ENCODE measurements at regions not wholly inside any gene's neighbourhood (a gene's known extent, or its start where the extent isn't known, plus 50 kb on each side); places are given as distances from the start of the nearest gene placed in this dataset.
A peak's percentile ranks its signal among the peaks of the same experiment; 100 is the strongest.

DNA sequence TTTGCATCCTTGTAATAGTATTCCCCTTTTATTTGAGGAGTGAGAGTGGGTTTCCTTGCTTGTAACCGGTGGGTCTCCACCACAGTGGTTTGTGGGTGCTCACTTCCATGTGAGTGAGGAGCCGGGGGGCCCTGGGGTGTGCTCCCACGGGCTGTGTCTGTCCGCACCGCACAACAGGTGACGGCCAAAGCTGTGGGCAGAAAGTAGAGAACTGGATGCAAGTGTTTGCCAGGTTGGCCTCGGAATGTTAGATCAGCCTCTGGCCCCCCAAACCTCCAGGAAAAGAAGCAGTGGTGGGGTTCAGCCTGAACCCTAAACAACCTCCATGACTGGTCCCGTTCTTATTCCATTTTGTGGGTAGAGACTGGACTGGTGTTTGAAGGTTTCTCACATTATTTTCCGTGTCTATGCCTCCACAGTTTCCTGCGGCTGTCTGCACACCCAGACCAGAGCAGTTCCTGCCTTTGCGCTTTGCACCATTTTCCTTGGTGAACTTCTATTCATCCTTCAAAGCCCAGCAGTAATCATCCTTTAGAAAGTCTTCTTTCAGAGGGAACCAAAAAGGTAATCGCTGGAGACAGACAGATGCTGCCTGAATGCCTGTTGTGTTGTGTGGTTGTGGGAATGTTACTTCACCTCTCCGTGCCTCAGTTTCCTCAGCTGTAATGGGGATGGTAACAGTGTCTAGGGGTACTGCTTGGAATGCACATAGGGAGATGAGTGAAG, 77.2 kb downstream of the MYEOV start:
- H3K9ac ChIP-seq (ENCODE audit: low read length in 3 of 3), result no peak overlapping the region
- TF ChIP-seq, protein P1, sequence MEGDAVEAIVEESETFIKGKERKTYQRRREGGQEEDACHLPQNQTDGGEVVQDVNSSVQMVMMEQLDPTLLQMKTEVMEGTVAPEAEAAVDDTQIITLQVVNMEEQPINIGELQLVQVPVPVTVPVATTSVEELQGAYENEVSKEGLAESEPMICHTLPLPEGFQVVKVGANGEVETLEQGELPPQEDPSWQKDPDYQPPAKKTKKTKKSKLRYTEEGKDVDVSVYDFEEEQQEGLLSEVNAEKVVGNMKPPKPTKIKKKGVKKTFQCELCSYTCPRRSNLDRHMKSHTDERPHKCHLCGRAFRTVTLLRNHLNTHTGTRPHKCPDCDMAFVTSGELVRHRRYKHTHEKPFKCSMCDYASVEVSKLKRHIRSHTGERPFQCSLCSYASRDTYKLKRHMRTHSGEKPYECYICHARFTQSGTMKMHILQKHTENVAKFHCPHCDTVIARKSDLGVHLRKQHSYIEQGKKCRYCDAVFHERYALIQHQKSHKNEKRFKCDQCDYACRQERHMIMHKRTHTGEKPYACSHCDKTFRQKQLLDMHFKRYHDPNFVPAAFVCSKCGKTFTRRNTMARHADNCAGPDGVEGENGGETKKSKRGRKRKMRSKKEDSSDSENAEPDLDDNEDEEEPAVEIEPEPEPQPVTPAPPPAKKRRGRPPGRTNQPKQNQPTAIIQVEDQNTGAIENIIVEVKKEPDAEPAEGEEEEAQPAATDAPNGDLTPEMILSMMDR (IDR thresholded peaks at IDR 0.05; ENCODE audit: borderline replicate concordance, extremely low read depth, insufficient read depth), result no peak
- no peaks in the 10 kb centered on the region for H3K27me3 ChIP-seq (ENCODE audit: control insufficient read depth, insufficient read depth, low read length)
- H3K27ac ChIP-seq (ENCODE audit: low read depth in 2 of 2, low read length in 2 of 2), result no peak overlapping the region
- FAIRE-seq, result no peak
- no peak for DNase-seq
- H3K4me3 ChIP-seq (ENCODE audit: low read length in 3 of 3), result no peak overlapping the region
- no peaks in the 10 kb centered on the region for H3K36me3 ChIP-seq (ENCODE audit: control insufficient read depth in 2 of 3, insufficient read depth in 3 of 3, low read length in 3 of 3)
- intact Hi-C loops (cut with DNase I), result no loop called here
- peaks cover 0 to 9% (median 0%) of the 10 kb centered on the region in 3 donors for H3K9me3 ChIP-seq (ENCODE audit: control insufficient read depth in 2 of 3, insufficient read depth in 1 of 3, low read length in 3 of 3)
- no peaks in the 10 kb centered on the region for H3K4me1 ChIP-seq (ENCODE audit: control insufficient read depth in 2 of 3, insufficient read depth in 2 of 3, low read depth in 1 of 3, low read length in 3 of 3)

DNA sequence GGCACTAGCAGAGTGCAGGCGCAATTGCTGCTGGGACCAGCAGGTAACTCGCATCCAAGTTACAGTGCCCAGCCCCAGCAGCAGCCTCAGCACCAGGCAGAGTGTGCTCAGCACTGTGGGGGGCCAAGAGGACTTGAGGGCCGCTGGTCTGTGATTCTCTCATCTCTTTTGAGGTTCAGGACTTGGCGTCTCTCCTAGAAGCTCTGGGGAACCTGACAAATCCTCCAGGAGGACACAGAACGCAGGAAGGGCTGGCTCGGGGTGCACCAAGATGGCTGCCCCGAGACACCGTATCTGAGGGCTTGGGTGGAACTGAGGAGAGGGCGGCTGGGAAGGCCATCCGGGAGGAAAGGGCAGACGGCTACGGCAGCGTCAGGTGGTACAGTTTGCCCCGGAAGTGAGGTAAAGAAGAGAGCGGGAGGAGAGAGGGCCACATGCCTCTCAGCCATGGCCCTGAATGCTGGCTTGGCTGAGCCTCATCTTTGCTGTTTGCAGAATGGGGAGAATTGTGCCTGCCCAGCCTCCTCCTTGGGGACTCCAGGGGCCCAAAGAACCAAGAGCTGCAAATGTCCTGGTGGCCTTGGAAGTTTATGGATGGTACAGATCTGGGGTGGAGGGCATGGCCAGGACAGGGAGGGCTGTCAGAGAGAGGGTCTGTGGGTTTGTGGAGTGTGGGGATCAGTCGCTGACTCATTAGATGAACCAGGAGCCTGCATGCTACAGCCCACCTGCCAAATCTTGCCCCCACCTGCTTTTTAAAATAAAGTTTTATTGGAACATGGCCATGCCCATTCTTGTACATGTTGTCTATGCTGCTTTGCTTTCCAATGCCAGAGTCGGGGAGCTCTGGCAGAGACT, 78.0 kb downstream of the MYEOV start:
- Histone ChIP-seq H3K9ac (ENCODE audit: low read length in 3 of 3) (no peak overlapping the region), H3K4me1 (ENCODE audit: control insufficient read depth in 2 of 3, insufficient read depth in 2 of 3, low read depth in 1 of 3, low read length in 3 of 3) (no peaks in the 10 kb centered on the region), H3K36me3 (ENCODE audit: control insufficient read depth in 2 of 3, insufficient read depth in 3 of 3, low read length in 3 of 3) (no peaks in the 10 kb centered on the region), H3K27ac (ENCODE audit: low read depth in 2 of 2, low read length in 2 of 2) (no peak overlapping the region), H3K4me3 (ENCODE audit: low read length in 3 of 3) (no peak overlapping the region), H3K9me3 (ENCODE audit: control insufficient read depth in 2 of 3, insufficient read depth in 1 of 3, low read length in 3 of 3) (peaks cover 0 to 9% (median 0%) of the 10 kb centered on the region in 3 donors), H3K27me3 (ENCODE audit: control insufficient read depth, insufficient read depth, low read length) (no peaks in the 10 kb centered on the region)
- DNase-seq, result peak in 1 of 5 donors; percentile 6
- intact Hi-C loops (cut with DNase I), result no loop called here
- TF ChIP-seq, protein P1 (IDR thresholded peaks at IDR 0.05; ENCODE audit: borderline replicate concordance, extremely low read depth, insufficient read depth), result no peak
- FAIRE-seq, result no peak

DNA sequence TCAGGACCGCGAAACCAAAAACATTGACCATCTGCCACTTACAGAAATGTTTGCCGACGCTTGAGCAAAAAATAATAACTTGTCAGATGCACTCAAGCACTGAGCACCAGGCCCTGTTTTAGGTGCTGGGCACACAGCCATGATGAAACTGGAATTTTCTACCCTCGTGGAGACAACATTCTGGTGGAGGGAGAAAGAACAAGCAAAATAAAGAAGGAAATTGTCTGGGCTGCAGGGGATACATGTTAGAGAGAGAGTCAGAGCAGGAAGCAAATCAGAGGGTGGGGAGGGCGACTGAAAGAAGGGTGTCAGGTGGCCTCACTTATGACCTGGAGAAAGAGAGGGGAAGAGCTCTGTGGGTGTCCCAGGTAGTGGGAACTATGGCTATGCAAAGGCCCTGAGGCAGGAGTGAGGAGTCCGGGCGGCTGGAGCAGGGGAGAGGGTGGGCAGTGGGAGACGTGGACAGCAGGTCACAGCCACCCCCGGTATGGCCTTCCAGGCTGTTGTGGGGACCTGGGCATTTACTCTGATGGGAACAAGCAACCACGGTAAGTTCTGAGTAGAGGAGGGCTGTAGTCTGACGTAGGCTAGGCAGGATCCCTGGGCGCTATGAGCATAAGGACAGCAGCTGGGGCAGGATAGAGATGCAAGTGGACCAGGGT, 78.8 kb downstream of the MYEOV start:
- intact Hi-C loops (cut with DNase I), result no loop called here

More for the DNA sequence above, 78.8 kb downstream of the MYEOV start:
- FAIRE-seq (no peak), DNase-seq (no peak)
- H3K9ac ChIP-seq (ENCODE audit: low read length in 3 of 3), result no peak overlapping the region
- no peak overlapping the region for H3K4me3 ChIP-seq (ENCODE audit: low read length in 3 of 3)
- H3K27me3 ChIP-seq (ENCODE audit: control insufficient read depth, insufficient read depth, low read length), result no peaks in the 10 kb centered on the region
- no peaks in the 10 kb centered on the region for H3K36me3 ChIP-seq (ENCODE audit: control insufficient read depth in 2 of 3, insufficient read depth in 3 of 3, low read length in 3 of 3)
- no peak overlapping the region for H3K27ac ChIP-seq (ENCODE audit: low read depth in 2 of 2, low read length in 2 of 2)
- peaks cover 0 to 9% (median 0%) of the 10 kb centered on the region in 3 donors for H3K9me3 ChIP-seq (ENCODE audit: control insufficient read depth in 2 of 3, insufficient read depth in 1 of 3, low read length in 3 of 3)
- H3K4me1 ChIP-seq (ENCODE audit: control insufficient read depth in 2 of 3, insufficient read depth in 2 of 3, low read depth in 1 of 3, low read length in 3 of 3), result no peaks in the 10 kb centered on the region
- TF ChIP-seq, protein P1 (IDR thresholded peaks at IDR 0.05; ENCODE audit: borderline replicate concordance, extremely low read depth, insufficient read depth), result no peak
